Dermis blood vessel endothelial cell (primary cell): ENCODE measurements at regions not wholly inside any gene's neighbourhood (a gene's known extent, or its start where the extent isn't known, plus 50 kb on each side); places are given as distances from the start of the nearest gene placed in this dataset.
"Not testable (repeated sequence)": the region's sequence is repeated elsewhere in the genome, so short reads cannot be mapped to it uniquely, and the experiment has no call there.

Experiments
- DNase-seq: peaks from one replicate; pipeline ENCODE4 v3.0.0; 2010

DNA sequence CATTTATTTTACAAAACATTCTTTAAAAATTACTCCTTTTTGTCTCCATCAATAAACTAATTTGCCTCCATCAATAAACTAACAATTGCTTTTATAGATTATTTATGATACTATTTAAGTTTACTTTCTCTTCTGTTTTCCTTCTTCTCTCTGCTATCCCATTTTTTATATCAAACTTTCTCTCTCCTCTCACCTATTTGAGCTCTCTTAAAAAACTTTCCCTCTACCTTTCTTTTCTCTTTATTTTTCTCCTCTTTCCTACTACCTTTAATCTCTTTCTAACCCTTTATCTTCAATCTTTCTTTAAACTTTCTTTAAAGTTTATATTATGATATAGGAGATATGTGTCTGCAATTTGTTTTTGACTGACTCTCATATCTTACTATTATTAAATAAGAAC is 566.4 kb downstream of the DACH1 start:
- DNase-seq: no peak

DNA sequence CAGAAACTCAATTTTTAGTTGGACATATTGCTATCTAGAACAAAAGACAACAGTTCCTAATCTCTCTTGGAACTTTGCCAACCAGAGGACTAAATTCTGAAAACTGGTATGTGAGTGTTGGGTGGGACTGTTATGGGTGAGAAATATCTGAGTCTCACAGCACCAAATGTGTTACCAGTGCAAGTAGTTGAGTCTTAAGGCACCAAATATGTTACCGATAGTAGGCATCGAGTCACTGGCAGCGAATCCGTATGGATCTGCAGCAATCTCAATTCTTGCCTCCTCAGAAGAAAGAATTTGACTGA is 575.2 kb downstream of the DACH1 start:
- DNase-seq: no peak

DNA sequence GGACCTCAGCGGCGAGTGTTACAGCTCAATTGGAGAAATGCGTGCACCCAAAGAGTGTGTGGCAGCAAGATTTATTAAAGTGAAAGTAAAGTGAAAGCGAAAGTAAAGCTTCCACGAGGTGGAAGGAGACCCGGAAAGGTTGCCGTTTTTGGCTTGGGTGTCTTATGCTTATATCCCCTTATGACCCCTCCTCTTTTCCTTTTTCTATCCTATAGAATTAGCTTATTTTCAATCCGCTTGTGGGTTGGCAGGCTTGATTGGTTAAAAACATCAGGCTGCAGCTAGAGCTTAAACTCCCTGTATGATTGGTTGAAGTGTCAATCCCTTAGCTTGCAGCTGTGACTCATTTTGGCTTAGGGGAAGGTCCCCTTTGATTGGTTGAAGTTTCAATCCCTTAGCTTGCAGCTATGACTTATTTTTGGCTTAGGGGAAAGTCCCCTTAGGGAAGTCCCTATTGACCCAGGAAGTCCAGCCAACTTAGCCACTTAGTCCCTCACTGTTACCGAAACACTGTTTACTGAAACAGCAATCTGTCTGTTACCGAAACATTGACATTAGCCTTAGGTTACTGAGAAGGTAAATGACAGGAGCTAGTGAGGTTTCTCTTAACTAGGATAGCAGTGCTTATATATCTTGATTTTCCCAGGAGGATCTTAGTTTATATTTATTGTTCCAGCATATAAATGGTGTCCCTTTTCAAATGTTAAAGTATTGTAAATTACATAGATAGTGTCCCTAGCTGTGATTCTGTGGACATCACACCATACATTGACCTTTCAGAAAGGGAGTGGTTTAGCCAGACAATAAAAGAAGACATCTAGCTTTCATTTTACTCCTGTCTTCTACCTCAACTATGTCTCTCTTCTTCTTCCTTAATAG is 575.8 kb downstream of the DACH1 start:
- peak; percentile 43 for DNase-seq

DNA sequence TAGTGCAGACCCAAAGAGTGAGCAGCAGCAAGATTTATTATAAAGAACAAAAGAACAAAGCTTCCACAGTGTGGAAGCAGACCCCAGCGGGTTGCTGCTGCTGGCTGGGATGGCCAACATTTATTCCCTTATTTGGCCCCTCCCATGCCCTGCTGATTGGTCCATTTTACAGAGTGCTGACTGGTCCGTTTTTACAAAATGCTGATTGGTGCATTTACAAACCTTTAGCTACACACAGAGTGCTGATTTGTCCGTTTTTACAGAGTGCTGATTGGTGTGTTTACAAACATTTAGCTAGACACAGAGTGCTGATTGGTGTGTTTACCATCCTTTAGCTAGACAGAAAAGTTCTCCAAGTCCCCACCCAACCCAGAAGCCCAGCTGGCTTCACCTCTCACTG is 577.0 kb downstream of the DACH1 start:
- not testable (repeated sequence) for DNase-seq

DNA sequence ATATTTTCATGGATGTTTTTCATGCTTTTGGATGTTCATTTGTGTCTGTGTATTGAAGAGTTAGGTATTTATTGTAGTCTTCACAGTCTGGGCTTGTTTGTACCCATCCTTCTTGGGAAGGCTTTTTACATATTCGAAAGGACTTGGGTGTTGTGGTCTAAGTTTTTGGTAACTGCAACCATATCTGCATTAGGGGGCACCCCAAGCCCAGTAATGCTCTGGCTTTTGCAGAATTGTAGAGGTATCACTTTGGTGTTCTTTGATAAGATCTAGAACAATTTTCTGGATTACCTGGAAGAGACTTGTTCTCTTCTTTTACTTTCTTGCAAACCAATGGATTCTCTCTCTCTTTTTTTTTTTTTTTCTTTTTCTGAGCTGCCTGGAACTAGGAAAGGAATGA is 581.3 kb downstream of the DACH1 start:
- DNase-seq: peak; percentile 16

DNA sequence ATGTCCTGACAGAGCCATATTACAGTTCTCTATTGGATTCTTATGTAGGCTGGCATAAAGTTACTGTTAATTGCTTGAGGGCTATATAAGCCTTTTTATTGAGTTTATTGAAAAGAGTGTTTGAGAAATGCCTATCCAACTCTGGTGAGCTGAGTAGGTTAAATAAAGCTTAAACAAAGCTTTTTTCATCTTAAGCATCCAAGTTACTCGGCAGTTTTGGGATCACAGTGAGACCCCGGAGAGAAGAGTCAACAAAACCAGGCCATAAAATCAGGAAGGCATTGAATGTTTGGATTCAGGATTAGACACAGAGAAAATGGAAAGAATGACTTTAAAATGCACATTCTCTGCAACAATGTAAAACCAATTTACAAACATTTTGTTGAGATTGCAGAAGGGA is 588.5 kb downstream of the DACH1 start:
- DNase-seq: no peak

DNA sequence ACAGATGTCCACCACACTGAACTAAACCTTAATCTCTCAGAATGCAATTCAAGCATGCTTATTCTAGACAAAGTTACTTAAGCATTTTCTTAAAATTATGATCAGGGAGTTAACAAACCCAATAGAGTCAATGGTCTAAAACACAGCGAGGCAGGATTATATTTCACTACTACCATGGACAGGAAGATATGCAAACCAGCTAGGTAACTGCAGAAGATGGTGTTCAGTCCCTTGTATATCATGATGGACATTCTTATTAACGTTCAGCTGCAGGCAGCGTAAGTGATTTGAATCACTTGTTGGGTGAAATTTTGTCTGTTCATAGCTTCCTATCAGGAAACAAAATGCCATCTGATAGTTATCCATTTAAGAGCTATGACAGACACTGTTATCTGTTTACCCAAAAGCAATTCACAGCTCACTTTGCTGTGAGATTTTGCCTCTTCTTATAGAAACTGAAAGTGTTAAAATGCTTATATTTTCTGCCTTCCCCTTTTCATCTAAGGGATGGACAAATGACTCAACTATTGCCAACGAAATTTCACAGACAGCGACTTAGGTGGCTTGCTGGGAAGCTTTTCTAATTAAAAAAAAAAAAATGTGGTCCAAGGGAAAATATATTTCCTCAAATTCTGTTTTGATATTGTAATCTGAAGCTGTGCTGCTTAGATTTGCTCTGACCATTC is 591.9 kb downstream of the DACH1 start:
- DNase-seq: no peak

DNA sequence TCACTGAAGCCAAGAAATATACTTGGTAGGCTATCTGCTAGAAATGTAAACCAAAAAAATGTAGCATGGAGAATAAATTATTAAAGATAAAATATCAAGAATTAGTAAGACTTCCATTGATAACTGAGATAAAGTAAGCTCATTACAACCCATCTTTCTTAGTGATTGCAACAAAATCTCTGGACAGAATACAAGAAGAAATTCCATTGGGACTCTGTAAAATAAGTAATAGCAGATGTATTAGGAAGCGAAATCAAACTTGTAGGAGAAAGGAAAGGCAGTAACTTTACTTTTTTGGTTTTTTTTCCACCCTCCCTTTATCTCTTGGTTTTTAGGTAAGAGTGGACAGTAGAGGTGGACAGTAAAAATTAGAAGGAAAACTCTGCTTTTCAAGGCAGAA is 605.7 kb downstream of the DACH1 start:
- no peak for DNase-seq

DNA sequence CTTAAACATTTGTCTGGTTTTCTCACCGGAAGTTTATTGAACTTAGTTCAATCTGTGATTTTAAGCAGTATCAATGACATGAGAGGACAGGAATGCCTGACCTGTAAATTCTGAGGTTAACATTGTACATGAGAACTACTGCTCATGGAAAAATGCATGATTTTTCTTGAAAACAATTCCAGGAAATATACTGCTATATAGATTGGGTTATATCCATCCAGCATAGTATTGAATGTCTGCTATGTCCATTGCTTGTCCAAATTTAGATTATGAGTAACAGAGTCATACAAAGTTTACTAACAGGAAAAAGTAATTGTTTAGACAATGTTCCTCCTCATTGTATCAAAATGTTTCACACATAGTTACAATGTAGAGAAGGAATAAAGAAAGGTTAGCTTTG is 606.8 kb downstream of the DACH1 start:
- peak; percentile 60 for DNase-seq

DNA sequence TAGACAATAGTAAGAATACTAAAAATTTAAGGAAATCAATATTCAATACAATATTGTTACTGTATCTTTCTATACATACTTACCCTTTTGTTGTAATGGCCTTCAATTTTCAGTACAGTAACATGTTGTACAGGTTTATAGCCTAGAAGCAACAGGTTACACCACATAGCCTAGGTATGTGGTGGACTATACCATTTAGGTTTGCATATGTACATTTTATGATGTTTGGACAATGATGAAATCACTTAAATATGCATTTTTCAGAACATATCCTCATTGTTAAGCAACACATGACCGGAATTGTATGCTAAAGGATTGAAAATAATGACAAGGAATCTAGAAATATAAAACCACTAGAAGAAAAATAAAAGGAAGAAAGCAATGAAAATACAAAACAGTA is 611.4 kb downstream of the DACH1 start:
- no peak for DNase-seq

DNA sequence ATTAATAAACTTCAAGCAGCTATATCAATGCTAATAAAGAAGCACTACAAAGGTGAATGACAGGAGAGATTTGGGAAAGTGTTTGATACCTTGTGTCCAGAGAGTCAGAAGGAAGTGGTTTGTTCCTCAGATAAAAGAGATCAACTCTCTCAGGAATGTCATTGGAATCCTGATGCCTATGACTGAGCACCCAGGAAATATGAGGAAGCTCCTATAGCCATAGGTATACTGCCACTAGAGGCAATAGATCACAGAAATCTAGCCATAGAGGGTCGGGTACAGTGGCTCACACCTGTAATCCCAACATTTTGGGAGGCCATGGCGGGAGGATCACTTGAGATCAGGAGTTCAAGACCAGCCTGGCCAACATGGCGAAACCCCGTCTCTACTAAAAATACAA is 612.6 kb downstream of the DACH1 start:
- DNase-seq: no peak

DNA sequence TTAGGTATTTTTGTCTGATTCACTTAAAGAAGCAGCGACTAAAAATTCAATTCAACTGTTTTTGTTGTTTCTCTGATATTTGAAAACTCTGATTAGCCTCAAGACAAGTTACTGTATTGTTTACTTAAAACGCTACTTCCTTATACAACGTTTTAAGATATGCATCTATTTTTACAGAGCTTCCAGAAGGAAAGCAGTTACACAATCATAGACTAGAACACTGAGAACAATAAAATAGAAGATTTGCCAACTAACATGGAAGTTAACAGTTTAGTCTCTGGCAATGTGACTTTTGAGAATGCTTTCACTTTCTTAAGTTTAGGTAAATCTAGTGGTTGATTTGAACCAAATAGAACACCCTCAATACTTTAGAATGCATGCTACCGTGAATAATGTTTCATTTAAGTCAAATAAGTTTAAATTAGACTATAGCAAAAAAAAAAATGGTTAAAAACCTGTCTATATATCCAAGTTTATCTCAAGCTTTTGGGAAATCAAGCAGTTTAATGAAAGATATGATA is 614.8 kb downstream of the DACH1 start:
- peak; percentile 67 for DNase-seq

DNA sequence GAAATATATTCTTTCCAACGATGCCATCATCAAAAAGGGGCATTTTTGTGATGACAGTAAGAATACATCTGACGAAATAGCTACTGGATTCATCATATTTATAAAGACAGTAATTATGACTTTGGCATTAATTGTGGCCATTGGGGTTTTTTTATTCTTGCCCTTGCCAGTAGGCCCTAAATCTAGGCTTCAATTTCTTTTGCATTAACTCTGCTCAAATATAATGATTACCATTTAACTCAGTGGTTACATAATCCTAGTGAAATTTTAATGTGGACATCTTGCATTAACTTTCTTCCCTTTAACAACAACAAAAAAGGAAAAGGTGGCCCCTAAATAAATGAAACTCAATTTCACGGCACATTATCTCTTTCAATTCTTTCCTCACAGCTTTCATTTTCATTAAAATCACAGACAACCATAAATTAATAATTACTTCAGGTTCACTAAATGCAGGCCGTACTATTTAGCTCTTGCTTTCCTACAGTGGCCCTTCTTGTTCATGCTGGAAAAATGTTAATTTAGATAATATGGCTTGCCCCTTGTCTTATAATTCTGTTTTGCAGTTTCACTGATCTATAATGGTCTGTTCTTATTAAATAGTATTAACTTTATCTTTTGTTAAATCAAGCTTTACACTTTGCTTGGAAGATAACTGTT is 615.6 kb downstream of the DACH1 start:
- no peak for DNase-seq

DNA sequence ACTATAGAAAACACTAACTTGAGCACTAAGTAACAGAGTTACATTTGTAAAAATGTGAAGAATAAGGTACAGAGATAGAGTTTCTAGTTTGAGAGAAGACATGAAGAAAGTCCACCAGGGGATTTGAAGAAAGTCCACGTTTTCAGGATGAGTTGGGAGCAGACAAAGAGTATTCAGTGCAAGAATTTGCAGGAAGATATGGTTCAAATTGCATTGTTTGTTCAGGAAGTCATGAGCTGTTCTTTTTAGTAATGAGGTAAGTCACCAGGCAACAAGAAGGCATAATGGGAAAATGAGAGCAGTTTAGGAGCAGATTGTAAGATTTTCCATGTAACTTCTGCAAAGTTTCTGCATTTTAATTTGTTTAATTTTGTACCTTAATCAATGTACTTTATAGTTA is 618.0 kb downstream of the DACH1 start:
- peak; percentile 82 for DNase-seq

DNA sequence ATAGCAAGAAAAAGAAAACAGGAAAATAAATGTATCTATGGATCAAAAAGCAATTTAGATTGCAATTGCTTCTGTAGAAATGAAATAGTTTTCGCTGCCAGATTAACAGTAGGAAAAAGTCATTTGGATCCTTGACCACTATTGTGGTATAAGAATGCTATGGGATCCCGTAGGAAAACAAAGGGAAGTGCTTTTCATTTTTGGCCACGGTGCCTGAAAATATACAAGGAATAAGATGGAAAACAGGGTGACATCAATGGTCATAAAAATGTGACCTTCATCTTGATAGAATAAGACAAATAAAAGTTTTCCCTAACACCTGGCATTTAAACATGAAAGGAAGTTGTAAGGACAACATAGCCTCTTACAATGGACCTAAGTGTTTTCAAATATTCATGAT is 622.8 kb downstream of the DACH1 start:
- DNase-seq: peak; percentile 79

DNA sequence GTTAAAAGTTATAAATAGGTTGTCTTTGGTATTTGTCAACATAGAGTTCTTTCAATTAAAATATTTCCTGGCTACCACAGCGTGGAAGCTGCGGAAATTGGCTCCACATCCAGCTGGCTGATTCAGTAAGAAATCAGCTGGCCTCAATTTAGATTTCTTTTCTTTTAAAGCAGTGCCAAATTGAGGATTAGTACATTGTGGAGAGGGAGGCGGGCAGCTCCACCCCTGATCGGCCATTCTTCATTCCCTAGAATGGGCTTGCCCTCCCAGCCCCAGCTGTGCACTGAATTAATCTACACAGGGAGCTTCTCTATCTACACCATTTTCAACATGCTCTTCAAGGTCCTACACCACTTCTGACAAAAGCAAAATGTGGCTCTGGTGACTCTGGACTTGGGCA is 624.8 kb downstream of the DACH1 start:
- peak; percentile 65 for DNase-seq

DNA sequence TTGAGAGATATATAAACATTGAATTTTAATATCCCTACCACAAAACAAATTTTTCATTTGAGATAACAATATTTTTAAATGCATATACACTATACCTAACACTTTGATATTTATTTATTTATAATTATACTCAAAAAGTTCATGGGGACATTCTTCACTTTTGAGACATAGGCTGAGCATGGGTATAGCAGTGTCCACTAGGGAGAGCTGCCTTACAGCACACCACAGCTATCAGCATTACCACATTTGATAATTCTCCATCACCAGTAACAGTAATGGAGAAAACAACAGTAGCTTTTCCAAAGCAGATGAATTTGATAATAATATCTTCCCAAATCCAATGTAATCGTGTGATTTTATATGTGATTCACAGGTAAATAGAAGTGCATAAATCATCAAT is 626.1 kb downstream of the DACH1 start:
- peak; percentile 75 for DNase-seq

DNA sequence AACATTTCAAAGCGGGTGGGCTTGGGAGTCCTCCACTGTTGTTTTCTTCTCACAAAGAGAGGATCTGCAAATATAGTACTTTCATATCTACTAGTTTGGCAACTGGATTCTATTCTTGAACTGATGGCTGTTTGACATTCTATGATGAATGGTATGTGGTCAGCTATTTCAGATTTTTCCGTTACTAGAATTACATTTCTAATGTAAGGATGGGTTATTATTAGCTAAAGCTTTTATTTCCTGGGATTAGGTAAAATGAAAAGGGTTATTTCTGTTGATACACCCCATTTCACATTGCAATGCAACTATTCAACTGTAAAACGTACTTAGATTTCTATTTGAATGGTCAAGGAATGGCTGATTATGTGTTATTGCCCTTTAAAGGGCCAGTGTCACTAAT is 629.7 kb downstream of the DACH1 start:
- DNase-seq: no peak

DNA sequence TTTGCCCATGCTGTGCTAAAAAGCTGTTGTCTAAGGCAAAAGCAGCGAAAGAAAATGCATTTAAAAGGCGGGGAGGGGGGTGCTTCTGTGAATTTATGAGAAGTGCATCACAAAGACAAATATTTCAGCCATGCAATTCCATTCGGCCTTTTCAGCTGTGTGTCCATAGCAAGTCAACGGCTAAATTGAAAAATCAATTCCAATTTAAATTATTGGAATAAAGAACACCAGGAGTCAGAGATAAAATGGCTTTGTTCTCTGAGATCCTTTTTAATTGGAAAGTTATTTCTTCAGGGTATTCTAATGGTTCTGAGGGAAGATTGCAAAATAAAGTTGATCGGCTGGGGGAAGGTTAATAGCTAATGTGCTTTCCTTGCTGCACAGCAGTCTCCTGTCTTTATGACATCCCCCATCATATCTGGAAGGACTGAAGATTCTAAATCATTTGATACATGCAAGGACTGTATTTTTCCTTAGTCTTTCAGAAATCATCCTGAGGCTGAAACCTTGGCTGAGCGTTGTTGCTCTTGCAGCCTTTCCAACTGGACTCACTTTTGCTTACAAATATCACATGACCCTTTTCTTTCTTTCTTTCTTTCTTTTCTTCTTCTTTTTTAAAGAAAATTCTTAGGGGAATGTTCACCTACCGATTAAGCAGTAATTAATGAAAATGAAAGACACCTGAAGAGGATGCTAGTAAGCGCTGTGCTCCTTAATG is 647.1 kb downstream of the DACH1 start:
- DNase-seq: no peak

DNA sequence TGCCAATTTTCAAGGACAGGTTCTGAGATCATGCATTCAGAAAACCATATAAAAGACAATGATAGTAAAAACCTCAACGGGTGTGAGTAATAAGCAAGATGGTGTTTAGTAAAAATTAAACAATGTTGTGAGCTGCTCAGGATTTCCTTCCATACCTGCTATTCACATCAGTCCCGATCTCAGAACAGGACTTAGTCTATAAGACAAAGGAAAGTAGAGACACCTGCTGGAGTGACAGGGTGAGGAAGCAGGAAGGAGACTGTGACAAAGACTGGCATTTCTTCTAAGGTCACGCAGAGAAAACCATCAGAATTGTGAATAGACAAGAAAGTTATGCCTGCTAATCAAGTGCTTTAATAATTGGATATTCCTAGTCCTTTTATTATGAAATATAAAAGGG is 648.0 kb downstream of the DACH1 start:
- peak; percentile 51 for DNase-seq

DNA sequence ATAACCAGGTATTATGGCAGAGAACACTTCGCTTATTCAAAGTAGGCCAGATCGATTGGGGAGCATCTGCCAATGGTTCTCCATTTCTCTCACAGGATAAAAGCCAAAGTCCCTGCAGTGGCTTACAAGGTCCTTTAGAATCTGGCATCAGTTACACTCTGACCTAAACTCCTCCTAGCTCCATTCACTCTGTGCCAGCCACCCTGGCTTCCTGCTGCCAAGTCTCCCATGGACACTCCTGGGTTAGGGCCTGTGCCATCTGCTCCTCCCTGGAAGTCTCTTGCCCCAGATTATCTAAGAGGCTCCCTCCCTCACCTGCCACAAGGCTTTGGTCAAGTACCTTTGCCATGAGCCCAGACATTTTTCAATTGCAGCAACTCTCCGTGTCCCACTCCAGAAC is 649.2 kb downstream of the DACH1 start:
- DNase-seq: no peak

DNA sequence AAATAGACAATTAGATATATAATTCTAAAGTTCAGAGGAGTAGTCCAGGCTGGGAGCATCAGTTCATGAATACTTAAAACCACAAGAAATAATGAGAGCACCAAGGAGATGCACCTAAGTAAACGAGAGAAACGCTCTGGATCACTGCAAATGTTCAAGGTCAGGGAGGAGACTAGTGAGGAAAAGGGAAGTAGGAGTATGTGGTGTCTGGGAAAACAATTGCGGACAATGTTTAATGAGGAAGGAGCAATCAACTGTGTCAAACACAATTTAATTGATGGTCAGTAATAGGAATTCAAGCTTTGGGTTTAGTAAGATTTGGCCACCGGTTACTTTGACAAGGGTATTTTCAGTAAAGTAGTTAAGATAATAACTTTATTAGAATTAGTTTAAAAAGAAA is 652.2 kb downstream of the DACH1 start:
- no peak for DNase-seq

DNA sequence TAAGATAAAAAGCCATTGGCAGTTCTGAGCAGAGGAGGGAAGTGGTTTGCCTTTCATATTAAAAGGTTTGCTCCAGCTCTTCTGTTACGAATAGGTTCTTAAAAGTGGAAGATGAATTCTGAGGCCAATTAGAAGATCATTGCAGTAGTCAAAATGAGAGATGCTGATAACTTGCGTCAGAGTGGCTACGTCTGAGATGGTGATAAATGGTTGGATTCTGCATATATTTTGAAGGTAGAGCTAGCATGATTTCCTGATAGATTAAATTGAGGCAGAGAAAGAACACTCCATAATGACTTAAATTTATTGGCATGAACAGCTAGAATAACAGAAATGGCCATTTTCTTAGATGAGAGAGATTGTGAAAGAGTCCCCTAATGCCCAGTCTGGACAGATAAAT is 652.6 kb downstream of the DACH1 start:
- DNase-seq: no peak
